GM23338 (cell line): ENCODE measurements at regions not wholly inside any gene's neighbourhood (a gene's known extent, or its start where the extent isn't known, plus 50 kb on each side); places are given as distances from the start of the nearest gene placed in this dataset.

Experiments
- ATAC-seq: fragments of 200-7000 bp; cut with Tn5 transposase; 3 replicates; pipeline ENCODE4 v1.9.1; 2020
- DNase-seq: peaks from one replicate; pipeline ENCODE4 v3.0.0-alpha.2; 2015; ENCODE audit warnings: low spot score
- H2AFZ ChIP-seq: fragments of 200-600 bp; sonication (generic); 2 replicates; pipeline ENCODE4 v1.8.0; 2016; ENCODE audit warnings: antibody characterized with exemption, mild to moderate bottlenecking, moderate library complexity
- H3F3A ChIP-seq: fragments of 200-600 bp; sonication (generic); replicated peaks from 2 replicates; pipeline ENCODE4 v1.8.0; 2017; ENCODE audit warnings: antibody characterized with exemption, mixed run types, low read depth
- H3K27ac ChIP-seq: fragments of 200-600 bp; sonication (generic); 2 replicates; pipeline ENCODE4 v1.6.1; 2016; ENCODE audit warnings: low read depth
- H3K27me3 ChIP-seq: fragments of 200-600 bp; sonication (generic); 2 replicates; pipeline ENCODE4 v1.8.0; 2016; ENCODE audit warnings: mild to moderate bottlenecking, mixed run types, moderate library complexity; ENCODE audit not compliant: insufficient read depth
- H3K36me3 ChIP-seq: fragments of 200-600 bp; sonication (generic); 2 replicates; pipeline ENCODE4 v1.8.0; 2016; ENCODE audit warnings: mild to moderate bottlenecking; ENCODE audit not compliant: insufficient read depth
- H3K4me1 ChIP-seq: fragments of 200-600 bp; sonication (generic); 2 replicates; pipeline ENCODE4 v1.8.0; 2016; ENCODE audit warnings: mild to moderate bottlenecking, moderate library complexity; ENCODE audit not compliant: insufficient read depth
- H3K4me2 ChIP-seq: fragments of 200-600 bp; sonication (generic); 2 replicates; pipeline ENCODE4 v1.7.1; 2017; ENCODE audit warnings: mixed run types
- H3K4me3 ChIP-seq: fragments of 200-600 bp; sonication (generic); 2 replicates; pipeline ENCODE4 v1.6.1; 2016; ENCODE audit warnings: mixed run types
- H3K79me2 ChIP-seq: fragments of 200-600 bp; sonication (generic); replicated peaks from 2 replicates; pipeline ENCODE4 v1.8.0; 2017; ENCODE audit warnings: mild to moderate bottlenecking; ENCODE audit not compliant: insufficient read depth
- H3K9me2 ChIP-seq: fragments of 200-600 bp; sonication (generic); 2 replicates; pipeline ENCODE4 v1.8.0; 2017; ENCODE audit not compliant: insufficient read depth
- H4K20me1 ChIP-seq: fragments of 200-600 bp; sonication (generic); replicated peaks from 2 replicates; pipeline ENCODE4 v1.8.0; 2017; ENCODE audit warnings: mild to moderate bottlenecking; ENCODE audit not compliant: insufficient read depth
- H3K27ac Mint-ChIP-seq: 2 replicates; pipeline ENCODE4 v1.8.0; 2020; ENCODE audit warnings: inconsistent platforms, mild to moderate bottlenecking, moderate library complexity, mixed read lengths
- H3K27me3 Mint-ChIP-seq: 3 replicates; pipeline ENCODE4 v1.8.0; 2022; ENCODE audit warnings: low read depth, mild to moderate bottlenecking, moderate library complexity, mixed read lengths, inconsistent platforms; ENCODE audit not compliant: insufficient read depth, poor library complexity
- H3K36me3 Mint-ChIP-seq: 3 replicates; pipeline ENCODE4 v1.8.0; 2021; ENCODE audit warnings: low read depth, mild to moderate bottlenecking, inconsistent platforms, moderate library complexity, mixed read lengths
- H3K4me1 Mint-ChIP-seq: 3 replicates; pipeline ENCODE4 v1.8.0; 2020; ENCODE audit warnings: mild to moderate bottlenecking, inconsistent platforms, mixed read lengths
- H3K4me3 Mint-ChIP-seq: 3 replicates; pipeline ENCODE4 v1.8.0; 2021; ENCODE audit warnings: moderate library complexity, mild to moderate bottlenecking, inconsistent platforms, mixed read lengths
- H3K9me3 Mint-ChIP-seq: 3 replicates; pipeline ENCODE4 v1.8.0; 2020; ENCODE audit warnings: moderate library complexity, mild to moderate bottlenecking, inconsistent platforms, mixed read lengths
- CREB1 ChIP-seq: fragments of 250-450 bp; sonication (Bioruptor Pico); IDR thresholded peaks from 2 replicates; pipeline ENCODE4 v1.5.0; 2020; ENCODE audit warnings: low read depth, mild to moderate bottlenecking, moderate library complexity
- EZH2 ChIP-seq: fragments of 200-600 bp; sonication (generic); IDR thresholded peaks from one replicate; pipeline ENCODE4 v1.8.0; 2017; ENCODE audit warnings: antibody characterized with exemption, mild to moderate bottlenecking, low read depth; ENCODE audit not compliant: unreplicated experiment
- EZH2phosphoT487 ChIP-seq: fragments of 200-600 bp; sonication (generic); IDR thresholded peaks from one replicate; pipeline ENCODE4 v1.8.1; 2018; ENCODE audit warnings: antibody characterized with exemption; ENCODE audit not compliant: unreplicated experiment
- JUNB ChIP-seq: IDR thresholded peaks from one replicate; pipeline ENCODE4 v1.6.1; 2016; ENCODE audit warnings: antibody characterized with exemption; ENCODE audit not compliant: unreplicated experiment
- NANOG ChIP-seq: IDR thresholded peaks from 2 replicates; pipeline ENCODE4 v1.6.1; 2016; ENCODE audit warnings: antibody characterized with exemption, borderline replicate concordance
- POLR2AphosphoS5 ChIP-seq: IDR thresholded peaks from 2 replicates; pipeline ENCODE4 v1.6.1; 2016; ENCODE audit warnings: antibody characterized with exemption, low read depth
- STAT1 ChIP-seq: IDR thresholded peaks from one replicate; pipeline ENCODE4 v1.6.1; 2016; ENCODE audit warnings: antibody characterized with exemption; ENCODE audit not compliant: unreplicated experiment
- ZNF114 ChIP-seq: fragments of 250-450 bp; sonication (Bioruptor Pico); IDR thresholded peaks from 2 replicates; pipeline ENCODE4 v1.5.0; 2020; ENCODE audit warnings: mild to moderate bottlenecking, moderate library complexity
- ZNF331 ChIP-seq: fragments of 250-450 bp; sonication (Bioruptor Pico); IDR thresholded peaks from 2 replicates; pipeline ENCODE4 v1.5.0; 2020; ENCODE audit warnings: low read depth, mild to moderate bottlenecking, moderate library complexity
- TF ChIP-seq, protein P1 (sequence below), 2 experiments: fragments of 200-600 bp in 1 of 2; sonication (generic) in 1 of 2; conservative IDR thresholded peaks; 2 replicates each; pipeline versions ENCODE4 v1.5.1 to v1.6.1; 2016 to 2017; ENCODE audit warnings: antibody characterized with exemption in 2 of 2, low read depth in 2 of 2, mild to moderate bottlenecking in 2 of 2, moderate library complexity in 1 of 2
- TF ChIP-seq, protein P2 (sequence below): IDR thresholded peaks from one replicate; pipeline ENCODE4 v1.6.1; 2018; ENCODE audit warnings: antibody characterized with exemption; ENCODE audit not compliant: unreplicated experiment
- TF ChIP-seq, protein P3 (sequence below): IDR thresholded peaks from 2 replicates; pipeline ENCODE4 v1.6.1; 2016; ENCODE audit warnings: antibody characterized with exemption
- TF ChIP-seq, protein P4 (sequence below): fragments of 250-450 bp; sonication (Bioruptor Pico); IDR thresholded peaks from 2 replicates; pipeline ENCODE4 v1.5.0; 2020; ENCODE audit warnings: mild to moderate bottlenecking, moderate library complexity

DNA sequence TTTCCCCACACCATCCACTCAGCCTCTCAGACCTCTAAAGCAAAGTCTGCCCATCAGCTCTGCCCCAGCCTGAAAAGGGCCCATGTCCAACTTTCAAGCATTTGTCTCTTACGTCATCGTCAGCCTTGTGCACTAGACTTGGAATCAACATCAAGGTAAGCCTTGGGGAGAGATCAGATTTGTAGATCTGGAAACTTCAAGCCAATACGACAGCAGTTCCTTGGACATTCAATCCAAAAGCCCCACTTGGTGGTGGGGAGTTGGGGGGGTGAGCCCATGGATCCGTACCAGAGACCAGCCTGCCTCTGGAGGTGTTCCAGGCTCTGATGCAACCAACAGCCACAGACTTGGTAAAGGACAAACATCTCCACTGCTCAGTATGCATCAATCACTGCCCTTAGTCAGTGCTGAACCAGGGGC is 206.8 kb upstream of the MEIS1 start:
- TF ChIP-seq EZH2phosphoT487, result no peak
- TF ChIP-seq, protein P1, sequence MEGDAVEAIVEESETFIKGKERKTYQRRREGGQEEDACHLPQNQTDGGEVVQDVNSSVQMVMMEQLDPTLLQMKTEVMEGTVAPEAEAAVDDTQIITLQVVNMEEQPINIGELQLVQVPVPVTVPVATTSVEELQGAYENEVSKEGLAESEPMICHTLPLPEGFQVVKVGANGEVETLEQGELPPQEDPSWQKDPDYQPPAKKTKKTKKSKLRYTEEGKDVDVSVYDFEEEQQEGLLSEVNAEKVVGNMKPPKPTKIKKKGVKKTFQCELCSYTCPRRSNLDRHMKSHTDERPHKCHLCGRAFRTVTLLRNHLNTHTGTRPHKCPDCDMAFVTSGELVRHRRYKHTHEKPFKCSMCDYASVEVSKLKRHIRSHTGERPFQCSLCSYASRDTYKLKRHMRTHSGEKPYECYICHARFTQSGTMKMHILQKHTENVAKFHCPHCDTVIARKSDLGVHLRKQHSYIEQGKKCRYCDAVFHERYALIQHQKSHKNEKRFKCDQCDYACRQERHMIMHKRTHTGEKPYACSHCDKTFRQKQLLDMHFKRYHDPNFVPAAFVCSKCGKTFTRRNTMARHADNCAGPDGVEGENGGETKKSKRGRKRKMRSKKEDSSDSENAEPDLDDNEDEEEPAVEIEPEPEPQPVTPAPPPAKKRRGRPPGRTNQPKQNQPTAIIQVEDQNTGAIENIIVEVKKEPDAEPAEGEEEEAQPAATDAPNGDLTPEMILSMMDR (conservative IDR thresholded peaks at IDR 0.05; ENCODE audit: low read depth in 2 of 2), result no peak
- TF ChIP-seq STAT1, result no peak
- TF ChIP-seq NANOG, result no peak
- TF ChIP-seq, protein P2, sequence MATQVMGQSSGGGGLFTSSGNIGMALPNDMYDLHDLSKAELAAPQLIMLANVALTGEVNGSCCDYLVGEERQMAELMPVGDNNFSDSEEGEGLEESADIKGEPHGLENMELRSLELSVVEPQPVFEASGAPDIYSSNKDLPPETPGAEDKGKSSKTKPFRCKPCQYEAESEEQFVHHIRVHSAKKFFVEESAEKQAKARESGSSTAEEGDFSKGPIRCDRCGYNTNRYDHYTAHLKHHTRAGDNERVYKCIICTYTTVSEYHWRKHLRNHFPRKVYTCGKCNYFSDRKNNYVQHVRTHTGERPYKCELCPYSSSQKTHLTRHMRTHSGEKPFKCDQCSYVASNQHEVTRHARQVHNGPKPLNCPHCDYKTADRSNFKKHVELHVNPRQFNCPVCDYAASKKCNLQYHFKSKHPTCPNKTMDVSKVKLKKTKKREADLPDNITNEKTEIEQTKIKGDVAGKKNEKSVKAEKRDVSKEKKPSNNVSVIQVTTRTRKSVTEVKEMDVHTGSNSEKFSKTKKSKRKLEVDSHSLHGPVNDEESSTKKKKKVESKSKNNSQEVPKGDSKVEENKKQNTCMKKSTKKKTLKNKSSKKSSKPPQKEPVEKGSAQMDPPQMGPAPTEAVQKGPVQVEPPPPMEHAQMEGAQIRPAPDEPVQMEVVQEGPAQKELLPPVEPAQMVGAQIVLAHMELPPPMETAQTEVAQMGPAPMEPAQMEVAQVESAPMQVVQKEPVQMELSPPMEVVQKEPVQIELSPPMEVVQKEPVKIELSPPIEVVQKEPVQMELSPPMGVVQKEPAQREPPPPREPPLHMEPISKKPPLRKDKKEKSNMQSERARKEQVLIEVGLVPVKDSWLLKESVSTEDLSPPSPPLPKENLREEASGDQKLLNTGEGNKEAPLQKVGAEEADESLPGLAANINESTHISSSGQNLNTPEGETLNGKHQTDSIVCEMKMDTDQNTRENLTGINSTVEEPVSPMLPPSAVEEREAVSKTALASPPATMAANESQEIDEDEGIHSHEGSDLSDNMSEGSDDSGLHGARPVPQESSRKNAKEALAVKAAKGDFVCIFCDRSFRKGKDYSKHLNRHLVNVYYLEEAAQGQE, result no peak
- no peak for TF ChIP-seq ZNF331 (CRISPR knock-in tag)
- no peak for TF ChIP-seq CREB1 (CRISPR knock-in tag)
- TF ChIP-seq, protein P3, sequence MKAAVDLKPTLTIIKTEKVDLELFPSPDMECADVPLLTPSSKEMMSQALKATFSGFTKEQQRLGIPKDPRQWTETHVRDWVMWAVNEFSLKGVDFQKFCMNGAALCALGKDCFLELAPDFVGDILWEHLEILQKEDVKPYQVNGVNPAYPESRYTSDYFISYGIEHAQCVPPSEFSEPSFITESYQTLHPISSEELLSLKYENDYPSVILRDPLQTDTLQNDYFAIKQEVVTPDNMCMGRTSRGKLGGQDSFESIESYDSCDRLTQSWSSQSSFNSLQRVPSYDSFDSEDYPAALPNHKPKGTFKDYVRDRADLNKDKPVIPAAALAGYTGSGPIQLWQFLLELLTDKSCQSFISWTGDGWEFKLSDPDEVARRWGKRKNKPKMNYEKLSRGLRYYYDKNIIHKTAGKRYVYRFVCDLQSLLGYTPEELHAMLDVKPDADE, result no peak
- no peak for TF ChIP-seq JUNB
- TF ChIP-seq EZH2, result no peak
- TF ChIP-seq, protein P4, sequence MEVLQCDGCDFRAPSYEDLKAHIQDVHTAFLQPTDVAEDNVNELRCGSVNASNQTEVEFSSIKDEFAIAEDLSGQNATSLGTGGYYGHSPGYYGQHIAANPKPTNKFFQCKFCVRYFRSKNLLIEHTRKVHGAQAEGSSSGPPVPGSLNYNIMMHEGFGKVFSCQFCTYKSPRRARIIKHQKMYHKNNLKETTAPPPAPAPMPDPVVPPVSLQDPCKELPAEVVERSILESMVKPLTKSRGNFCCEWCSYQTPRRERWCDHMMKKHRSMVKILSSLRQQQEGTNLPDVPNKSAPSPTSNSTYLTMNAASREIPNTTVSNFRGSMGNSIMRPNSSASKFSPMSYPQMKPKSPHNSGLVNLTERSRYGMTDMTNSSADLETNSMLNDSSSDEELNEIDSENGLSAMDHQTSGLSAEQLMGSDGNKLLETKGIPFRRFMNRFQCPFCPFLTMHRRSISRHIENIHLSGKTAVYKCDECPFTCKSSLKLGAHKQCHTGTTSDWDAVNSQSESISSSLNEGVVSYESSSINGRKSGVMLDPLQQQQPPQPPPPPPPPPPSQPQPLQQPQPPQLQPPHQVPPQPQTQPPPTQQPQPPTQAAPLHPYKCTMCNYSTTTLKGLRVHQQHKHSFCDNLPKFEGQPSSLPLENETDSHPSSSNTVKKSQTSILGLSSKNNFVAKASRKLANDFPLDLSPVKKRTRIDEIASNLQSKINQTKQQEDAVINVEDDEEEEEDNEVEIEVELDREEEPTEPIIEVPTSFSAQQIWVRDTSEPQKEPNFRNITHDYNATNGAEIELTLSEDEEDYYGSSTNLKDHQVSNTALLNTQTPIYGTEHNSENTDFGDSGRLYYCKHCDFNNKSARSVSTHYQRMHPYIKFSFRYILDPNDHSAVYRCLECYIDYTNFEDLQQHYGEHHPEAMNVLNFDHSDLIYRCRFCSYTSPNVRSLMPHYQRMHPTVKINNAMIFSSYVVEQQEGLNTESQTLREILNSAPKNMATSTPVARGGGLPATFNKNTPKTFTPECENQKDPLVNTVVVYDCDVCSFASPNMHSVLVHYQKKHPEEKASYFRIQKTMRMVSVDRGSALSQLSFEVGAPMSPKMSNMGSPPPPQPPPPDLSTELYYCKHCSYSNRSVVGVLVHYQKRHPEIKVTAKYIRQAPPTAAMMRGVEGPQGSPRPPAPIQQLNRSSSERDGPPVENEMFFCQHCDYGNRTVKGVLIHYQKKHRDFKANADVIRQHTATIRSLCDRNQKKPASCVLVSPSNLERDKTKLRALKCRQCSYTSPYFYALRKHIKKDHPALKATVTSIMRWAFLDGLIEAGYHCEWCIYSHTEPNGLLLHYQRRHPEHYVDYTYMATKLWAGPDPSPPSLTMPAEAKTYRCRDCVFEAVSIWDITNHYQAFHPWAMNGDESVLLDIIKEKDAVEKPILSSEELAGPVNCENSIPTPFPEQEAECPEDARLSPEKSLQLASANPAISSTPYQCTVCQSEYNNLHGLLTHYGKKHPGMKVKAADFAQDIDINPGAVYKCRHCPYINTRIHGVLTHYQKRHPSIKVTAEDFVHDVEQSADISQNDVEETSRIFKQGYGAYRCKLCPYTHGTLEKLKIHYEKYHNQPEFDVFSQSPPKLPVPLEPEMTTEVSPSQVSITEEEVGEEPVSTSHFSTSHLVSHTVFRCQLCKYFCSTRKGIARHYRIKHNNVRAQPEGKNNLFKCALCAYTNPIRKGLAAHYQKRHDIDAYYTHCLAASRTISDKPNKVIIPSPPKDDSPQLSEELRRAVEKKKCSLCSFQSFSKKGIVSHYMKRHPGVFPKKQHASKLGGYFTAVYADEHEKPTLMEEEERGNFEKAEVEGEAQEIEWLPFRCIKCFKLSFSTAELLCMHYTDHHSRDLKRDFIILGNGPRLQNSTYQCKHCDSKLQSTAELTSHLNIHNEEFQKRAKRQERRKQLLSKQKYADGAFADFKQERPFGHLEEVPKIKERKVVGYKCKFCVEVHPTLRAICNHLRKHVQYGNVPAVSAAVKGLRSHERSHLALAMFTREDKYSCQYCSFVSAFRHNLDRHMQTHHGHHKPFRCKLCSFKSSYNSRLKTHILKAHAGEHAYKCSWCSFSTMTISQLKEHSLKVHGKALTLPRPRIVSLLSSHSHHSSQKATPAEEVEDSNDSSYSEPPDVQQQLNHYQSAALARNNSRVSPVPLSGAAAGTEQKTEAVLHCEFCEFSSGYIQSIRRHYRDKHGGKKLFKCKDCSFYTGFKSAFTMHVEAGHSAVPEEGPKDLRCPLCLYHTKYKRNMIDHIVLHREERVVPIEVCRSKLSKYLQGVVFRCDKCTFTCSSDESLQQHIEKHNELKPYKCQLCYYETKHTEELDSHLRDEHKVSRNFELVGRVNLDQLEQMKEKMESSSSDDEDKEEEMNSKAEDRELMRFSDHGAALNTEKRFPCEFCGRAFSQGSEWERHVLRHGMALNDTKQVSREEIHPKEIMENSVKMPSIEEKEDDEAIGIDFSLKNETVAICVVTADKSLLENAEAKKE (CRISPR knock-in tag), result no peak
- no peak for TF ChIP-seq POLR2AphosphoS5
- no peak for TF ChIP-seq ZNF114 (CRISPR knock-in tag)
- Mint-ChIP-seq H3K27me3 (no peaks in the 10 kb centered on the region), H3K36me3 (no peaks in the 10 kb centered on the region), H3K9me3 (no peaks in the 10 kb centered on the region), H3K27ac (no peak overlapping the region), H3K4me1 (peaks cover 2% of the 10 kb centered on the region; the same call in 1 of the 3 replicates), H3K4me3 (no peak overlapping the region)
- no peak for DNase-seq
- Histone ChIP-seq H3K4me1 (no peaks in the 10 kb centered on the region), H3K27me3 (no peaks in the 10 kb centered on the region), H3K79me2 (no peaks in the 10 kb centered on the region), H3F3A (no peaks in the 10 kb centered on the region), H3K4me2 (no peak overlapping the region), H3K4me3 (no peak overlapping the region), H2AFZ (0 out of 2 replicates have a peak overlapping the region, but pooled peaks have one; percentile 34), H3K27ac (no peak overlapping the region), H4K20me1 (no peaks in the 10 kb centered on the region), H3K9me2 (peaks cover 7% of the 10 kb centered on the region), H3K36me3 (no peaks in the 10 kb centered on the region)
- ATAC-seq, result no peak
